ENCODE measurements at regions not wholly inside any gene's neighbourhood (a gene's known extent, or its start where the extent isn't known, plus 50 kb on each side); places are given as distances from the start of the nearest gene placed in this dataset.
"Not testable (repeated sequence)": the region's sequence is repeated elsewhere in the genome, so short reads cannot be mapped to it uniquely, and the experiment has no call there.

- DNase-seq (ENCODE audit: low spot score); in situ Hi-C loops (cut with MboI; ENCODE audit: low sequenced_read_pairs, unreplicated experiment): not testable (repeated sequence)
Observed at GRCh38 chr2:66632882-66633281, 198.0 kb downstream of the MEIS1 start.

GRCh38 chr2:66633631-66634030 lies 198.7 kb downstream of the MEIS1 start:
- DNase-seq (ENCODE audit: low spot score) = no peak
- no peak for TF ChIP-seq CTCF (IDR thresholded peaks at IDR 0.05; ENCODE audit: borderline replicate concordance, control extremely low read depth, extremely low read depth, insufficient read depth, missing control alignments)
- in situ Hi-C loops (cut with MboI; ENCODE audit: low sequenced_read_pairs, unreplicated experiment) = no loop called here

GRCh38 chr2:66634784-66635183 lies 199.9 kb downstream of the MEIS1 start:
- TF ChIP-seq CTCF (IDR thresholded peaks at IDR 0.05; ENCODE audit: borderline replicate concordance, control extremely low read depth, extremely low read depth, insufficient read depth, missing control alignments) = no peak
- in situ Hi-C loops (cut with MboI; ENCODE audit: low sequenced_read_pairs, unreplicated experiment) = no loop called here
- no peak for DNase-seq (ENCODE audit: low spot score)

GRCh38 chr2:66641685-66642084 lies 206.8 kb downstream of the MEIS1 start:
- DNase-seq (ENCODE audit: low spot score) = no peak
- no peak for TF ChIP-seq CTCF (IDR thresholded peaks at IDR 0.05; ENCODE audit: borderline replicate concordance, control extremely low read depth, extremely low read depth, insufficient read depth, missing control alignments)
- in situ Hi-C loops (cut with MboI; ENCODE audit: low sequenced_read_pairs, unreplicated experiment) = no loop called here

GRCh38 chr2:66648081-66648480 lies 213.2 kb downstream of the MEIS1 start:
- DNase-seq (ENCODE audit: low spot score); in situ Hi-C loops (cut with MboI; ENCODE audit: low sequenced_read_pairs, unreplicated experiment): not testable (repeated sequence)

GRCh38 chr2:66649006-66649405 lies 214.1 kb downstream of the MEIS1 start:
- TF ChIP-seq CTCF (IDR thresholded peaks at IDR 0.05; ENCODE audit: borderline replicate concordance, control extremely low read depth, extremely low read depth, insufficient read depth, missing control alignments) = no peak
- DNase-seq (ENCODE audit: low spot score) = no peak
- in situ Hi-C loops (cut with MboI; ENCODE audit: low sequenced_read_pairs, unreplicated experiment) = no loop called here

GRCh38 chr2:66651295-66651694 lies 216.4 kb downstream of the MEIS1 start:
- TF ChIP-seq CTCF (IDR thresholded peaks at IDR 0.05; ENCODE audit: borderline replicate concordance, control extremely low read depth, extremely low read depth, insufficient read depth, missing control alignments) = no peak
- in situ Hi-C loops (cut with MboI; ENCODE audit: low sequenced_read_pairs, unreplicated experiment) = no loop called here
- DNase-seq (ENCODE audit: low spot score) = no peak

GRCh38 chr2:66660804-66661203 lies 225.9 kb downstream of the MEIS1 start:
- DNase-seq (ENCODE audit: low spot score) = no peak
- TF ChIP-seq CTCF (IDR thresholded peaks at IDR 0.05; ENCODE audit: borderline replicate concordance, control extremely low read depth, extremely low read depth, insufficient read depth, missing control alignments) = no peak
- in situ Hi-C loops (cut with MboI; ENCODE audit: low sequenced_read_pairs, unreplicated experiment) = no loop called here

Measured in GM13976 (cell line).